ENCODE measurements at regions not wholly inside any gene's neighbourhood (a gene's known extent, or its start where the extent isn't known, plus 50 kb on each side); places are given as distances from the start of the nearest gene placed in this dataset.

DNA sequence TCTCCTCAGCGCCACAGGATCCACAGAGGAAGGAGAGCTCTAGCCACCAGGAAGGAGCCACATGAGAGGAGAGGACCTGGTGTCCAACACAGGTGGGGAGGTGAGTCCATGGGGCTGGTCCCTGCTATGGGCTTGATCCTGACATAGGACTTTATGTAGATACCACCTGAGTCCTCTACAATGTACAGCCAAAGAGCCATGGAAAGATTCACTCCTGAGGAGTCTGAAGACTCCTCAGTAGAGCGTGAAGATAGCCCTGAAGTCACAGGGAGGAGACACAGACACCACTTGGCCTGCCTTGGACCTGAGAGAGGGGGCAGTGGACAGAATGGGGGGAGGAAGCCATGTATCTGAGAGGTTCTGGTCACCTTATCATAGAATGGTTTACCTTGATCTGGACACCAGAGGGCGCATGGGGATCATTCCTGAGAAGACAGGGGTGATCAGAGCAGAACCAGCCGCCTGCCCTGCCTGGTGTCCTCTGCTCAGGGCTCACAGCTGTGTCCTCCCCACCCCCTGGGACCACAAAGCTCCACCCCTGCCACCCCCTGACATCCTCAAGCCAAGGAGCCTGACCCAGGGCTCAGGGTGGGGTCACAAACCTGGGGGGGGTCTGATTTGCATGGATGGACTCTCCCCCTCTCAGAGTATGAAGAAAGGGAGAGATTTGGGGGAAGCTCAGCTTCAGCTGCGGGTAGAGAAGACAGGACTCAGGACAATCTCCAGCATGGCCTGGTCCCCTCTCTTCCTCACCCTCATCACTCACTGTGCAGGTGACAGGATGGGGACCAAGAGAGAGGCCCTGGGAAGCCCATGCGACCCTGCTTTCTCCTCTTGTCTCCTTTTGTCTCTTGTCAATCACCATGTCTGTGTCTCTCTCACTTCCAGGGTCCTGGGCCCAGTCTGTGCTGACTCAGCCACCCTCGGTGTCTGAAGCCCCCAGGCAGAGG lies 77.0 kb downstream of the ZNF280B start (continued):
- TF ChIP-seq NCOA4 (IDR thresholded peaks at IDR 0.05; ENCODE audit: partially characterized antibody) = no peak
- TF ChIP-seq STAG1 (CRISPR knock-in tag; IDR thresholded peaks at IDR 0.05; ENCODE audit: borderline replicate concordance) = peak; percentile 91
- no peak for TF ChIP-seq TAF15 (IDR thresholded peaks at IDR 0.05; ENCODE audit: low read depth, low read length)
- TF ChIP-seq KDM4B (IDR thresholded peaks at IDR 0.05; ENCODE audit: borderline replicate concordance in 2 of 2, low read depth in 1 of 2) = no peak
- 0 out of 2 replicates have a peak, but pooled peaks have one; percentile 32 for TF ChIP-seq ZBED1 (IDR thresholded peaks at IDR 0.05)
- peak; percentile 72; the same call in 1 of the 2 replicates for TF ChIP-seq TARDBP (IDR thresholded peaks at IDR 0.05)
- no peak for TF ChIP-seq KLF13 (tag; IDR thresholded peaks at IDR 0.05; ENCODE audit: borderline replicate concordance, low read depth)
- TF ChIP-seq ATF4 (CRISPR knock-in tag; IDR thresholded peaks at IDR 0.05) = 0 out of 2 replicates have a peak, but pooled peaks have one; percentile 27
- TF ChIP-seq GABPB2 (CRISPR knock-in tag; conservative IDR thresholded peaks at IDR 0.05) = no peak; the same call in 1 of the 2 replicates
- TF ChIP-seq, protein P1, sequence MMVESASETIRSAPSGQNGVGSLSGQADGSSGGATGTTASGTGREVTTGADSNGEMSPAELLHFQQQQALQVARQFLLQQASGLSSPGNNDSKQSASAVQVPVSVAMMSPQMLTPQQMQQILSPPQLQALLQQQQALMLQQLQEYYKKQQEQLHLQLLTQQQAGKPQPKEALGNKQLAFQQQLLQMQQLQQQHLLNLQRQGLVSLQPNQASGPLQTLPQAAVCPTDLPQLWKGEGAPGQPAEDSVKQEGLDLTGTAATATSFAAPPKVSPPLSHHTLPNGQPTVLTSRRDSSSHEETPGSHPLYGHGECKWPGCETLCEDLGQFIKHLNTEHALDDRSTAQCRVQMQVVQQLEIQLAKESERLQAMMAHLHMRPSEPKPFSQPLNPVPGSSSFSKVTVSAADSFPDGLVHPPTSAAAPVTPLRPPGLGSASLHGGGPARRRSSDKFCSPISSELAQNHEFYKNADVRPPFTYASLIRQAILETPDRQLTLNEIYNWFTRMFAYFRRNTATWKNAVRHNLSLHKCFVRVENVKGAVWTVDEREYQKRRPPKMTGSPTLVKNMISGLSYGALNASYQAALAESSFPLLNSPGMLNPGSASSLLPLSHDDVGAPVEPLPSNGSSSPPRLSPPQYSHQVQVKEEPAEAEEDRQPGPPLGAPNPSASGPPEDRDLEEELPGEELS (CRISPR knock-in tag; IDR thresholded peaks at IDR 0.05; ENCODE audit: borderline replicate concordance) = no peak; the same call in 1 of the 2 replicates
- TF ChIP-seq, protein P2, sequence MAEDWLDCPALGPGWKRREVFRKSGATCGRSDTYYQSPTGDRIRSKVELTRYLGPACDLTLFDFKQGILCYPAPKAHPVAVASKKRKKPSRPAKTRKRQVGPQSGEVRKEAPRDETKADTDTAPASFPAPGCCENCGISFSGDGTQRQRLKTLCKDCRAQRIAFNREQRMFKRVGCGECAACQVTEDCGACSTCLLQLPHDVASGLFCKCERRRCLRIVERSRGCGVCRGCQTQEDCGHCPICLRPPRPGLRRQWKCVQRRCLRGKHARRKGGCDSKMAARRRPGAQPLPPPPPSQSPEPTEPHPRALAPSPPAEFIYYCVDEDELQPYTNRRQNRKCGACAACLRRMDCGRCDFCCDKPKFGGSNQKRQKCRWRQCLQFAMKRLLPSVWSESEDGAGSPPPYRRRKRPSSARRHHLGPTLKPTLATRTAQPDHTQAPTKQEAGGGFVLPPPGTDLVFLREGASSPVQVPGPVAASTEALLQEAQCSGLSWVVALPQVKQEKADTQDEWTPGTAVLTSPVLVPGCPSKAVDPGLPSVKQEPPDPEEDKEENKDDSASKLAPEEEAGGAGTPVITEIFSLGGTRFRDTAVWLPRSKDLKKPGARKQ (CRISPR knock-in tag; IDR thresholded peaks at IDR 0.05) = no peak
